LNCAP (cell line): ENCODE measurements at regions not wholly inside any gene's neighbourhood (a gene's known extent, or its start where the extent isn't known, plus 50 kb on each side); places are given as distances from the start of the nearest gene placed in this dataset.

ENCODE experiments used
- CTCF ChIP-seq: fragments of 450-650 bp; IDR thresholded peaks from 2 replicates; pipeline ENCODE4 v1.5.1; 2017; ENCODE audit warnings: mild to moderate bottlenecking

GRCh38 chr12:130044991-130045621 lies 117.2 kb upstream of the FZD10 start:
- TF ChIP-seq CTCF, result no peak

GRCh38 chr12:130049666-130050065 lies 112.6 kb upstream of the FZD10 start:
- TF ChIP-seq CTCF, result no peak; the same call in 1 of the 2 replicates

DNA sequence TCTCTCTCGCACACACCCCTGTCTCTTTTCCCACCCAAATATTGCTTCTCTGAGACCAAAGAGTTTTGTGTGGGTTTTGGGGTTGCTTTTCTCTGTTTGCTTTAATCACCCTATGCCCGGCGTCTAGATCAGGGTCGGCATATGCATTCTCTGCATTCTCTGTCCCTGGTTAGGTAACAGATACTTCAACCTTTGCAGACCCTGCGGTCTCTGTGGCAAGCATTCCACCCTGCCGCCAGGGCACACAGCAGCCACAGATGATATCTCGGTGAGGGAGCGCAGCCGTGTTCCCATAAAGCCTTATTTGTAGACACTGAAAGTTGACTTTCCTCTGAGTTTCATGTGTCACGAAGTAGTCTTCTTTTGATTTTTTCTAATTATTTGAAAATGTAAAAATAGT lies 110.4 kb upstream of the FZD10 start:
- TF ChIP-seq CTCF, result no peak

DNA sequence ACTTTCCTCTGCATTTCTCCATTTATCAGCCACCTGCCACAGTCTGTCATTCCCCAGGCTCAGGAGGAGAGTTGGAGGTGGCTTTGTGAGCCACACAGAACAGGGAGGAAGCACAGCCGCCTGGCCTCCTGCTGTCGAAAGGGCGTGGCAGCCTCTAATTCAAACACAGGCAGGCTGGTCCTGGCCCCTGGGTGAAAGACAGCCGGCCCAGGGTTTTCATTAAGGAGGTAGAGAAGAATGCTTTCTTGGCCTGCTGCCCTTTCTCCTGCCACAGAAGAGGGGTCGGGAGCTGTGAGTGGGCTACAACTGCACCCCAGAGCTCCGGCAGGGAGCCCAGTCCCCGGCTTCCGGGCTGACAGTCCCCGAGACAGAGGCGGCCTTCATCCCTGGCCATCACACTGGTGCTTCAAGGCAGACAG lies 108.6 kb upstream of the FZD10 start:
- no peak for TF ChIP-seq CTCF

- TF ChIP-seq CTCF, result no peak
Observed at GRCh38 chr12:130054803-130055202, 107.5 kb upstream of the FZD10 start.

DNA sequence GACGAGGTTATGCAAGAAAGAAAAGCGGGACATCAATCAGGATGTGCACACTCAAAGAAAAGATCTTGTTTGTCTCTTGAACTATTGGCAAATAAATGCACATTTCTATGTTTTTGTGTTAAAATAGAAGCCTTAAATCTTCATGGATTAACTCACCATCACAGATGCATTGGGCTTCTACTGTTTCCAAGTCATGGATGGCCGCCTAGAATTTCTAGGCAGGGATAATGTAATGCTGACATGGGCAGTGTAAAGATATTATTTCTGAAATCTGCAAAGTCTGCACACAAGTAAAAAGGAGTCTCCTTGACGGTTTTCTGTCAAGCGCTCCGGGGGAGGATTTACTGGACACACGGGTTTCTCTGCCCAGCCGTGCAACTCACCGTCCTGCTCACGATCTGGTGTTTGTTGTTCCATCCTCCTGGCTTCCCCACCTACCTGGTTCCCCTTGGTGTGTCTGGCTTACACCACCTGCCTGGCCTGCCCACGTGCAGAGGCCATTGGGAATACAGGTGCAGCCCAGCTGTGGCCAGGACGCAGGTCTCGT lies 103.3 kb upstream of the FZD10 start:
- TF ChIP-seq CTCF, result no peak

DNA sequence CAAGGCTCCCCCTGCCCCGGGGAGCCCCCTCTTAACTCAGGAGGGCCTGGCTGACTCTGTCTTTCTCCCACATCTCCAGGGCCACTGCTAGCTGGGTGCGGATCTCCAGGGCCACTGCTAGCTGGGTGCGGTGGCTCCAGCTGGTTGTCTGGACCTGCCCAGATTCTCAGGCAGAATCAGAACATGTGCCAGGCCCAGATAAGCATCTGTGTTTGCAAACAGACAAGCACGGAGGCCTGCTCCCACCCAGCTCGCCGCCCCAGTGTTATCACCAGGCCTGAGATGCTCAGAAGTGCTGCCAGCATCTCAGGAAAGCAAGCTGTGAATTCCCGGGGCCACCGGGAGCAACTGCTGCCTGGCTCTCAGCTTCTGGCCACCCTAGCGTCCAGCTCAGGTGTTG lies 98.4 kb upstream of the FZD10 start:
- no peak for TF ChIP-seq CTCF

GRCh38 chr12:130064999-130065398 lies 97.3 kb upstream of the FZD10 start:
- TF ChIP-seq CTCF, result no peak
